NCI-H1417 (cell line): ENCODE measurements at regions not wholly inside any gene's neighbourhood (a gene's known extent, or its start where the extent isn't known, plus 50 kb on each side); places are given as distances from the start of the nearest gene placed in this dataset.
"Not testable (repeated sequence)": the region's sequence is repeated elsewhere in the genome, so short reads cannot be mapped to it uniquely, and the experiment has no call there.

ENCODE experiments used
- DNase-seq, 3 experiments: peaks; one replicate each; lab custom pipeline; 2025; lab: John Stamatoyannopoulos, UW

DNA sequence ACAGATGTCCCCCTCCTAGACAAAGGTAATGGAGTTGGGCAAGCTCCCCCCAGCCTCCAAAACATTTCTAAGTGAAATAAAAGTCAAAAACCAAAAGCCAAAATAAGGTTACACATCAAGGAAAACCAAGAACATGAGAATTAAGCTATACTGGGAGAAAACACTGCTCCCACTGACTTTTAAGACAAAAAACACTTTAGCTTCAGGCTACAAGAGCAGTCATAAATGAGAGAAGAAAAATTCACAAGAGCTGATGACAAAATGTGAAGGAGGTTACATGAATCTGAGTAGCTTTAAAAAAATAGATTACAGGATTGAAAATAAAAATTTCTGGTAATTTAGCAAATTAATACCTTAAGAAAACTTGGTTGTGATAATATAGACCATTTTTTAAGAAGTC is 1370.3 kb upstream of the CDH9 start:
- DNase-seq: no peak

DNA sequence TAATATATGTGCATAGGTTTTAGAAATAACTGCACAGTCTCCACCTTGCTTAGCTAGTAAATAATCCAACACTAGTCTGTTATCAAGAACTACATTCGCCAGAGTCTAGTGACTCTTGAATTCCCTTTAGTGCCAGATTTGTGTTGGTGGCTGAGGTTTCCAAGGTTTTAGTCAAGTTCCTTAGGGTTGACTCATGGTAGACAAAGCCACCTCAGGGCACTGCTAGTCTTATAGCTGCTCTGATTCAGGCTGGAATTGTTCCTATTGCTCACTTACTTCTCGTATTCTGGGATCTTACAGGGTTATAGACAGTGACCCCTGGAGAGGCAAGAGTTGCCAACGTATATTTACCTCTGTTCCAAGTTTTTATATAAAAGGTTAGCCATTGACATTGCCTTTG is 1369.8 kb upstream of the CDH9 start:
- DNase-seq: no peak

DNA sequence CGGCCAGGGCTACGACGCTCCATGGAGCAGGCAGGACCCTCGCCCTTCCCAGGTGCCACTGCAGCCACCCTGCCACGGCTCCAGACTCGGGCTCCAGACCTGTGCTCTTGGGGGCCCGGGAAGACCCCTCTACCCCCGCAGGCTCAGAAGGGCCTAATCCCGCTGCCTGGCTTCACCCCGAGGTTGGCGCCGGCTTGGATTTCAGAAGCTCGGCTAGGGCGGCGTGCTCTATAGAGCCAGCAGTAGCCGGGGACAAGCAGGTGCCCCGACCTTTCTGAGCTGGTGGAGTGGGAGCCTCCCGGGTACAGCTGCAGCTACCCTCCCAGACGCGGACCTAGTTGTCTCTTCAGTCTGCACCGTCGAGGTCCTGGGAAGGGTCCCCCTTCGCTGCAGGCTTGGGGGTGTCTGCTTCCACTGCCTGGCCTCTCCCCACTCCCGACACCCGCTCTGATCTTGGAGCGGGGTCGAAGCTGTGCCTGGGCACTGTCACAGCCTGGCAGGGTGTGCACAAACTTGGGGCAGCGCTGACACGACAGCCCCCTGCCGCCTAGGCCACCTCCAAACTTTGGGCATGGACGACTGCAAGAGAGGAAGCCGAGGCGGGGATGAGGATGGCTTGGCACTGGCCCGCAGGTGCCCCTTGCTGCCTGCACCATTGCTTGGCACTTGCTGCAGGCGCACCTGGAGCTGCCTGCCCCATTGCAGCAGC is 1366.1 kb upstream of the CDH9 start:
- no peak for DNase-seq

DNA sequence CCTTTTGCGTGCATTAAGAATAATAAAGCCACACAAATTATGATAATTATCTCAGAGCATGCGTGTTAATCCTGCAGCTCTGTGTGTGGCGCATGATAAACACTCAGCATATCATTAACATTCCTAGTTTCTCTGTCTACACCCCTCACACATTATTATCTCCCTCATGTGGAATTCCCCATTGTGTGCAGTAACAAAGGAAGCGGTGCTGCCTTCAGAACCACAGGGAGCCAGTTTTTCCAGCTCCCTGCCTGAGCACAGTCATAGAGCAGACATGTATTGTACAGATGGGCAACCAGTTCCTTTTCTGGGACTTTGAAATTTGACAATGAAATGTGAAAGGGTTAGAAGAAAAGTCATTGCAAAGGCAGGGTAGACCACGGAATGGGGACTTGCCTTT is 1365.5 kb upstream of the CDH9 start:
- DNase-seq: peak in 2 of 3 experiments; percentile 32 to 70

DNA sequence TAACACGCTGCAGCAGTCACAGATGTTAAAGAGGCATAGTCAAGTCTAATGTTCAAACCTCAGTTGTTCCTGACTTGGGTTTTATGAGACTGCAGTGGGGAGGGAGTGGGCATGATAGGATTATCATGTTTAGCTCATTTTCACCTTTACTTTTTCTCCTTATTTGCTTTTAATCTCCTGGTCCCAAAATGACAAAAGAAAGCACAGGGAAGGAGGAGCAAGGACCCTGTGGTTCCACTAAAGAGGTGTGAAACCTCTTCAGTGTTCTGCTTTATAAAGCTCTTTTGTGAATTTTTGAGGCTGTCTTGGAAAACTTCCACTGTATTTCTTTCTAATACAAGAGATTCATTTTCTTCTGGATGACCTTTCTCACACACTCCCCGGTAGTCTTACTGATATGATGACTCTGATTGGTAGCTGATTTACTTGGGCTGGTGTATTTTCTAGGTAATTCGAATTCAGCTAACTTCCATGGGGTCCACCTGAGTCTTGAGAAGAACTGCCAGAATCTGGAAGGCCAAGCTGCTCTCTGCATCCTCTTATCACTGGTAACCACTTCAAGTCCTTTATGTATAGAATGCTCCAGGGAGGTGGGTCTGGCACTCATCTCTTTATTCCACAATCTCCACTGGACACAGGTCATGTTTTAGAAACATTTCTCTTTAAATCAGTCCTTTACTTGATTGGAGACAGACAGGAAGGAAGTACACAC is 1364.4 kb upstream of the CDH9 start:
- no peak for DNase-seq

DNA sequence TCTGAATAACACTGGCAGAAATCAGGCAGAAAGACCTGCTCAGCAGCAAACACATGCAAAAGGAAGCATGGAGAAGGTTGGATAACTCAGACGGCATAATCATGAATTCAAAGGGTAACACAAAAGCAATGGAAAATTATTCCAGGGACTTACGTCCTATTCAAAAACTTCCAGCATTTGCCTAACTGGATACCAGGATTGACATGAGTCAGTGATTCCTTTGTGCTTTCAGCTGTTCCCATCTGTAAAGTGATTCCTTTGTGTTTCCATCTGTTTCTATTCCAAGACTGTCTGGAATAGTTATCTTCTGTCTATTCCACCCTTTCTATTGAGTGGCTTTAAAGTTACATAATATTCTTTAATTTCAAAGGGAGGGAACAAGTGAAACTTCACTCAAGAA is 1361.7 kb upstream of the CDH9 start:
- no peak for DNase-seq

DNA sequence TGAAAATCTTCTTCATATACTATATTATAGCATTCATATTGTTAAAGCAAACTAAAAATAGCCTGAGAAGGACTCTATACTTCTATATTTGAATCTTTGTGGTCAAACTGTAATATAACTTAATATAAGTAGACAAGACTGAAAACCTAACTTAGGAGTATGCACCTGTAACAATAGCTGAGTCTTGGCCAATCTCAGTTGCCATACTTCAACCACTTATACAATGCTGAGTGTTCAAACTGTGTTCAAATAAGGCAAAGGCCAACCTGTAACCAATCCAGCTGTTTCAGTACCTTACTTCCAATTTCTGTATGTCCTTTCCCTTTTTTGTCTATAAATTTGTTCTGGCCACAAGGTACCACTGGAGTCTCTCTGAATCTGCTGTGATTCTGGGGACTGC is 1360.8 kb upstream of the CDH9 start:
- DNase-seq: no peak

DNA sequence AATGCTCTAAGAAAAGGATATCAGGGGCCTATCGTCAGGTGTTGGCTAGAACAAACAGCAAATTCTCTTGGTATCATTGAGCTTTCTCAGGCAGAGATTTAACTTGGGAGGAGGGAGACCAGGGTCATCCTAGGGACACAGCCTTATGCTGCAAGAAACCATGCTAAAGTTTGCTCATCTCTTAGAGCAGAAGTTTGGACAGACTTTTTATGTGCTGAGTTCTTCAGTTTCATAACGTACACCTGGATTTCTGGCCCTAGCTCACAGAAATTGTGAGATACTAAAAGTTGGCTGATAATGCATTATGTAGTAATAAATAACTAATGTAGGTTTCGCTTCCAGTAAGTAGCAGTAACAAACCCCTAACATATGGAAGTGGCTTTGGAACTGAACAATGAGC is 1359.8 kb upstream of the CDH9 start:
- DNase-seq: no peak

DNA sequence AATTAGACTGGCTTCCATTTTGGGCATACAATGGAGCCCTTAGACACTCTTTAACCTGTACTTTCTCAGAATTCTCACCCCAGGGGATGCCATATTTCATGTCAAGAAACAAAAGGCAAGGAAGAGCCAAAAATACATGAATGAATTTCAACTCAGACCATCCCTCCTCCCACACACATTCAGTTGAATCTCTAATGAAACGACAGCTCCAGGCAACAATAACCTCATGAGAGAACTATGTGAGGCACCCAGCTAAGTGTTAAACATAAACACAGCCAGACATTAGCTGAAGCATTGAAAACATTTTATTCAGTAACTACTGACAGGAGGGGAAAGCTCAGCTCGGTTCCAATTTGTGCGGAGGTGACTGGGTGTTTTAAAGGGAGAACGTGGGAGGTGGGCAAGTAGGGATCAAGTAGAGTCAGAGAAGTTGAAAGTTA is 1359.1 kb upstream of the CDH9 start:
- peak in 2 of 3 experiments; percentile 7 to 54 for DNase-seq

DNA sequence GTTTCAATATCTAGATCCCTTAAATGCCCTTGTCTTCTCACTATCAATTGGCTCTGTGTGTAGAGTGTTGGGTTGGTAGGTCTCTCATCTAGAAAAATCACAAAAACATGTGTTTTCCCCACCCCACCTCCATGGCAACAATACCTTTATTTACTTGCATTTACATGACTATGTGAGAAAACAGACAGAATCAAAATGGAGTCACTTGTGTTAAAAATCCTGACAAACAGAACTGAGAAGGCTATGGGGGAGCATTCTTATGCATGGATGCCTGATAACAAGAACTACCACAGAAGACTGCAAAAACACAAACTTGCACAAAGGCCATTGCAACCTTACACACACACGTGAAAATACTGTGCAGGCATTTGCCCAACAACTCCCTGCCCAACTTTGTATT is 1352.9 kb upstream of the CDH9 start:
- DNase-seq: no peak

DNA sequence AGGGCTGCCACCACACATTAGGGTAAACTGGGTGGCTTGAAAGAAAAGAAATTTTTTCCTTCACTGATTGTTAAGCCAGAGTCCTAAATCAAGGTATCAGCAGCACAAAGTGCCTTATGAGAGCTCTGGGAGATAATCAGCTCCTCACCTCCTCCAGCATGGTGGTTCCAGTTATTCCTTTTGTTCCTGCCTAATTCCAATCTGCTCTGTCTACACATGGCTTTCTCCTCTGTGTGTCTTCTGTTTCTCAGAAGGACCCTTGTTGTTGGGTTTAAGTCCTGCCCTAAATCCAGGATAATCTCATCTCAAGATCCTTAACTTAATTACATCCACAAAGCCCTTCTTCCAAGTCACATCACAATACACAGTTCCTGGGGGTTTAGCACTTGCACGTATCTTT is 1352.0 kb upstream of the CDH9 start:
- peak in 1 of 3 experiments; percentile 2 for DNase-seq

DNA sequence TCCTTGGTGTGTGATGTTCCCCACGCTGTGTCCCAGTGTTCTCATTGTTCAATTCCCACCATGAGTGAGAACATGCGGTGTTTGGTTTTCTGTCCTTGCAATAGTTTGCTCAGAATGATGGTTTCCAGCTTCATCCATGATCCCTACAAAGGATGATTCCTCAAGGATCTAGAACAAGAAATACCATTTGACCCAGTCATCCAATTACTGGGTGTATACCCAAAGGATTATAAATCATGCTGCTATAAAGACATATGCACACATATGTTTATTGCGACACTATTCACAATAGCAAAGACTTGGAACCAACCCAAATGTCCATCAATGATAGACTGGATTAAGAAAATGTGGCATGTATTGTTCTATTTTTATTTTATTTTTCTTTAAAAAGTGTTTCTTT is 1351.3 kb upstream of the CDH9 start:
- not testable (repeated sequence) for DNase-seq

DNA sequence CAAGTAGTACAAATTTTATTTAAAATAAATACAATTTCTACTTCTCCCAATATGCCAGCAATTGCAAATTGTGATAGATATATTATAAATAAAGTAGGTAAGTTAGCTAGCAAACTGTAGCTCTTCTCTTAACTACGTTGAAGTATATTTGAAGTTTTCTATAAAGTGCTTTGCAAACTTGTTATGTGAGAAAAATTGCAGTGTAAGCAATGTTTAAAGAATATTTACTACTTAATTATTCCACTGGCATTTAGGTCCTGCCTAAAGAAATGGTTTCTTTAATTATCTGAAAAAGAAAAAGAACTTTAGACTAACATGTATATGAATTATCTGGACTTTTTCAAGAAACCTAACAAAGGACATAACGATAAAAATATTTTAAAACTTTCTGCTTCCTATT is 1350.0 kb upstream of the CDH9 start:
- peak in 1 of 3 experiments; percentile 11 for DNase-seq

DNA sequence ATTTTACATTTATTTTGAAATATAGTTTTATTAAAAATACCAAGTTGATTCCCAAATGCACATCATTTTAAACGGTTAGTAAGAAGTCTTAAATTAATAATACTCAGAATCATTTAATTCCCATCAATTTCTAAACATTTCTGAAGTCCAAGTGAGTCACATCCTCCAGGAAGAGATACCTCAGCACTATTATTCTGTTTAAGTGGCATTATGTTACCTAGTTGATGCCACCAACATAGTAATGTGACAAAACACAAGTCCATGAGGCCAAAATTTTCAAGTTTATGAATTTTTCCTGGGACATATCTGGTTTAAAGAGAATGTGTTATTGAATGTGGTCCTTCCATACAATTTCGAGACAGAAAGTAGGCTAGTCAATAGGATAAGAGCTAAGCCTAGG is 1348.3 kb upstream of the CDH9 start:
- DNase-seq: no peak

DNA sequence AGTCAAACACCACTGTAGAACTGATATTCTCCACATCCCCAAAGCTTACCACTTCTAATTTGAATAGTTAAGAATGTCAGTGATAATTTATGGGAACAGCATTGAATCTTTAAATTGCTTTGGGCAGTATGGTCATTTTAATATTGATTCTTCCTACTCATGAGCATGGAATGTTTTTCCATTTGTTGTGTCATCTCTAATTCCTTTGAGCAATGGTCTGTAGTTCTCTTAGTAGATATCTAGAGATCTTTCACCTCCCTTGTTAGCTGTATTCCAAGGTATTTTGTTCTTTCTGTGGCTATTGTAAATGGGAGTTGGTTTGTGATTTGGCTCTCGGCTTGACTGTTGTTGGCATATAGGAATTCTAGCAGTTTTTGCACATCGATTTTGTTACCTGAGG is 1341.8 kb upstream of the CDH9 start:
- no peak for DNase-seq

DNA sequence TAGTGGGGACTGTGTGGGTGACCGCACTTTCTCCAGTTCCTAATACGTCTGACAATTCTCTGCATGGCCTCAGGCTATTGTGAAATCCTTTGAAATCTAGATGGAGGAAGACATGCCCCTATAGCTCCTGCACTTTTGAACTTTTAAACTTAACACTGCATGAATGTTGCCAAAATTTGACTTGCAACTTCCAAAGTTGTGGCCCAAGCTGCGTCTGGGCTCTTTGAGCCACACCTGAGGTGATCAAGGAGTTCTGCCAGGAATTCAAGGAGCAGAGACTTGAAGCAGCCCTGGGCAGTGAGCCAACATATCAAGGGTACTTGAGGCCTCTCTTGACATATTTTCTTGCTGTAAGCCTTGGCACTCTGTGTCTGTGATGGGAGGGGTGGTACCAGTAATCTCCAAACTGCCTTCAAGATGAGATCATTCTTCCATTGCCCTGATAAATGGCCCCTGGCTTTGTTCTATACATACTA is 1336.1 kb upstream of the CDH9 start:
- DNase-seq: peak in 1 of 3 experiments; percentile 53

DNA sequence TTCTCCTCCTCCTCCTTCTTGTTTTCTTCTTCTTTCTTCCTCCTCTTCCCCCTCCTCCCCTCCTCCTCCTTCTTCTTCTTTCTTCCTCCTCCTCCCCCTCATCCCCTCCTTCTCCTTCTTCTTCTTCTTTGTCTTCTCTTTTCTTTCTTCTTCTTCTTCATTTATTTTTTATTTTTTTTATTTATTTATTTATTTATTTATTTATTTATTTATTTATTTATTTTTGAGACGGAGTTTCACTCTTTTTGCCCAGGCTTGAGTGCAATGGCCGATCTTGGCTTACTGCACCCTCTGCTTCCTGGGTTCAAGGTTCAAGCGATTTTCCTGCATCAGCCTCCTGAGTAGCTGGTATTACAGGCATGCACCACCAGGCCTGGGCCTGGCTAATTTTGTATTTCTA is 1332.5 kb upstream of the CDH9 start:
- DNase-seq: no peak

DNA sequence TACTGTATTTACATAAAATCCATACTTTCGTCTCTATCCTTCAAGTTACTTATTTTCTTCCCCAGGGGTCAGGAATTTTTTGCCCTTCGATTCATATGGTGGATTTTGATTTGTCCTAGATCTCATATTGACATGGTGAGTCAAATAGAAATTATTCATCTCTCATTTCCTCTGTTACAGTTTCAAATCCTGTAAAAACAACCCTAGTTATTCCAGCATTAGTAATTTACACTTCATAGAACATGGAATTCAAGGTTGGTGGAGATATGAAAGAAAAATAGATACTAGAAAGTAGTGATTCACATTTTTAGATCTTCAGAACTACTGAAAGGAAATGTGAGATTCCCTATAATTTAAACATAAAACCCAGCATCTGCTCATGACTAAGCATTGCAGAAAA is 1331.0 kb upstream of the CDH9 start:
- no peak for DNase-seq

DNA sequence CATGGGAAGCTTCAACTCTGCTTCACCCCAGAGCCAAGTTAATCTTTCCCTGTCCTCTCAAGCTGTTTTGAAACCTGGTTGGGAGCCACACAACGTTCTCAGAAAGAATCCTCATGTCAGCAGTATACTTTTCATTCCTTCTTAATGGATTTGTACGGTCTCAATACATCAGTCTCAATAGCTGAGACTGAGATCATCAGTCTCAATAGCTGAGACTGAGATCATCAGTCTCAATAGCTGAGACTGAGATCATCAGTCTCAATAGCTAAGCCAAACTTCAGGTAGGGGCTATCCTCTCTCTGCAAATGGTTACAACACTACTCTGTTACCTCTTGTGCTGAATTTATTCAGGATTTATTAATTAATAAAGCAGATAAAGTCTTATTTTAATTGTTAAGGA is 1317.4 kb upstream of the CDH9 start:
- no peak for DNase-seq

DNA sequence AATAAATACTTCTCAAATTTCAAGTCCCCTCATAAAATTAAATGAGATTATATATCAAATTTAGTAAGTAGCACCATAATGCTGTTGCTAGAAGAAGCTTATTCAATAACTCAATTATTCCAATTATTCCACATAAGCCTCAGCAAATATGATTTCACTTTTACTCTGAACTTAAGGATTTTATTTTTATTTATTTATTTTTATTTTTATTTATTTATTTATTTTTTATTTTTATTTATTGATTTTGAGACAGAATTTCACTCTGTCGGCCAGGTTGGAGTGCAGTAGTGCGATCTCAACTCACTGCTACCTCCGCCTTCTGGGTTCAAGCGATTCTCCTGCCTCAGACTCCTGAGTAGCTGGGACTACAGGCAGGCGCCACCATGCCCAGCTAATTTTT is 1308.3 kb upstream of the CDH9 start:
- DNase-seq: no peak

DNA sequence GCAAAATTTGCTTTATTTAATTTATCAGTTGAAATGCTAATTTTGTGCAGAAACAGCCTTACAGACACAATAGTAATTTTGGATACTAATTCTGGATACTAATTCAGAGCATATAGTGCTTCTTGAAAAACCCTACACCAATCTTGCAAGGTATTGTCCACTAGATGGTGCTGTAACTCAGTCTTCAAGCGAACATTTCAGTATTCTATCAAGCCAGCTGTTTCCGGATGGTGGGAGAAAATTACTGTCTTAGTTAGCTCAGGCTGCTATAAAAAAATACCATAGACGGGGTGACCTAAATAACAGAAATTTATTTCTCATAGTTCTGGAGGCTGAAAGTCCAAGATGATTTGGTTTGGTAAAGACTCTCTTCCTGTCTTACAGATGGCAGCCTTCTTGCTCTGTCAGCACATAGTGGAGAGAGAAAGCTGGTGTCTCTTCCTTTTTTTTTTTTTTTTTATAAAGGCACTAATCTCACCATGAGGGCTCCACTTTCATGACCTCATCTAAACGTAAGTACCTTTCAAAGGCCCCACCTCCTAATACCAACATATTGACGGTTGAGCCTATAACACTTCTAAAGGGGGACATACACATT is 1306.5 kb upstream of the CDH9 start:
- peak; percentile 11 to 70 (median 17) for DNase-seq

DNA sequence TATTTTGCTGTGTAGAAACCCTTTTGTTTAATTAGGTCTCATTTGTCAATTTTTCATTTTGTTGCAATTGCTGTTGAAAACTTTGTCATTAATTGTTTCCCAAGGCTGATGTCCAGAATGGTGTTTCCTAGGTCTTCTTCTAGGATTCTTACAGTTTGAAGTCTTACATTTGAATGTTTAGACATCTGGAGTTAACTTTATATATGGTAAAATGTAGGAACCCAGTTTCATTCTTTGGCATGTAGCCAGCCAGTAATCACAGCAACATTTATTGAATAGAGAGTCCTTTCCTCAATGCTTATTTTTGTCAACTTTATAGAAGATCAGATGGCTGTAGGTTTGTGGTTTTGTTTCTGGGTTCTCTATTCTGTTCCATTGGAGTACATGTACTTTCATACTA is 1290.8 kb upstream of the CDH9 start:
- no peak for DNase-seq

DNA sequence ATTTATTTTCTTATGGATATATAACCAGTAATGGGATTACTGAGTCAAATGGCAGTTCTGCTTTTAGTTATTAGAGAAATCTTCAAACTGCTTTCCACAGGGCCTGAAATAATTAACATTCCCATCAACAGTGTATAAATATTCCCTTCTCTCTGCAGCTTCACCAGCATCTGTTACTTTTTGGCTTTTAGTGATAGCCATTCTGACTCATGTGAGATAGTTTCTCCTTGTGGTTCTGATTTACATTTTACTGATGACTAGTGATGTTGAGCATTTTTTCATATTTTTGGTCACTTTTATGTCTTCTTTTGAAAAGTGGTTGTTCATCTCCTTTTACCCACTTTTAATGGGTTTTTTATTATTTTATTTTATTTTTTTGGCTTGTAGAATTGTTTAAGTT is 1290.3 kb upstream of the CDH9 start:
- DNase-seq: no peak
